ENCODE measurements at regions not wholly inside any gene's neighbourhood (a gene's known extent, or its start where the extent isn't known, plus 50 kb on each side); places are given as distances from the start of the nearest gene placed in this dataset.
"Not testable (repeated sequence)": the region's sequence is repeated elsewhere in the genome, so short reads cannot be mapped to it uniquely, and the experiment has no call there.

DNA sequence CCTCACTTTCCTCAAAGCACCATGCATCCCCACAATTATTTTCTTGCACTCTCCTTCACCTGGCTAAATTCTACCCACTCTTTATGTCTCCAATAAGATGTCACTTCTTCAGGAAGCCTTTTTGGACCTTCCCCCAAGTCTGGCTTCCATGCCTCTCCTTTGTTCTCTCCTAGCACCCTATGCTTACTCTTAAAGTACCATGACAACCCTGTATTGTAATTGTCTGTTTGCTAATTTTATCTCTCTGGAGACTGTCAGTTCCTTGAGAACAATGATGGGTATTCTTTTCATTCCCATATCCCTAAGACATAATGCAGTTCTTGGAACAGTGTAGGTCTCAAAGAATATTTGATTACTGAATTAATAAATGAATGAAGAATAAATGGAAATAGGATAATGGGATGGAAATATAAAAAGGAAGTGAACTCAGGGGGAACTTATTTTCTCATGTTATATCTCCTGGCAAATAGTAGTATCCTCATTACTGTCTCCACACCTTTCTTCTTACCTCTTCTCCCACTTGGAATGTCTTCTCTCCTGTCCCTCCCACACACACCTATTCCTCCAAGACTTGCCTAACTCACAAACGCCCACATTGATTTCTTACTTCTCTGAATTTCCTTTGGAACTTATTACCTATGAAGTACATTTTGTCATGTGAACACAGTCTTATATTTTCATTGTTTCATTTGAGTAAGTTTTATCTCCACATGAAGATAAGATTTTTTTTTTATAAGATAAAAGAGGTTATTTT lies 499.1 kb downstream of the NFIB start:
- no peak for DNase-seq (ENCODE audit: low spot score)

DNA sequence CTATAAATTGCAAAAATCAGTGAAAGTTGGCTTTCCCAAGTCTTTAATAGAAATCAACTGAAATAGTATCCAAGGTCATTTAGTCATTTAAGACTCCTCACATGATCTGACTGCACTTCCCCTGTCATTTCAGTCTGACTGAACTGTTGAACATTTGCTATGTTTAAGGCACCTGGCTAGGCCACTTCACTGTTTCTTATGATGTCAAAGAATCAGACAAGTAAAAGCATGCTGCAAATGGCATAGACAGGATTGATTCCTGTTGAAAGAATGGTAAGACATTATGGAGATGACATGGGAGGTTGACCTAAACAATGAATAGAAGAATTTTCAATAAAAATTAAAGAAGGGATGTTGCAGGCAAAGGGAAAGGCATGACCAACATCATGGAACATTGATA lies 502.1 kb downstream of the NFIB start:
- DNase-seq (ENCODE audit: low spot score), result no peak

DNA sequence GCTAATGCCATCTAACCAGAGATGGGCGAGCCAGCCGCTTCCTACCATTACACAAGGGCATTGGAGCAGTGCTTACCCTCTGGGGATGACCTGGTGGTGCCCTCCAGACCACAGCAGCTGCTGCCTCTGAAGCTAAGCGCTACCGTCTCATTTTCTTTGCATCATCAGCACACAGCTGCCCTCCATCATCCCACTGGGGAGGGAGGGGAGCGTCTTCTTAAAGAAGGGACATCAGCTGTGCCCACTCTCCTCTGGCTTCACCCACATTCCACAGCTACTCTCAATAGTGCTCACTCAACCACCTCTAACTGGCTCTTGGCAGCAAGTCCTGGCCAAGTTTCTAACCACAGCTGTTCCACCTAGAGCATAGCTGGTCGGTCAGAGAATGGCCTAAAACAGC lies 503.4 kb downstream of the NFIB start:
- DNase-seq (ENCODE audit: low spot score), result no peak

- no peak for DNase-seq (ENCODE audit: low spot score)
Measured at GRCh38 chr9:13809401-13809800, 504.5 kb downstream of the NFIB start.

DNA sequence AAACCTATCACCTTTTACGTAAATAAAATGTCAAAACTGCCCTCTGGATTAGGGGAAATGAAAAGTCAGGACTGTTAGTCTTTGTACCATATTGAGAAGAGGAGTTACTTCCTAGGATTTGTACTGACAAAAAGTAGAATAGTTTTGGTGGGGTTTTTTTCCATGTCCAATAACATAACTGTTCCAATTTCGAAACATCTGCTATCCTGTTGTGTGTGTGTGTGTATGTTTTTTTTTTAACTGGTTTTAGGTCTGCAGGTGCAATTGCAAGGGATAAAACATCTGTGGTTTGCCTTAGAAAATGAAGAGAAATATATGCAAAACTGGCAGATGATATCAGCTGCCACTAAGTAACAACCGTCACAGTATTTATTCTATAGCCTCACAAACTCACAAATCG lies 506.8 kb downstream of the NFIB start:
- no peak for DNase-seq (ENCODE audit: low spot score)

DNA sequence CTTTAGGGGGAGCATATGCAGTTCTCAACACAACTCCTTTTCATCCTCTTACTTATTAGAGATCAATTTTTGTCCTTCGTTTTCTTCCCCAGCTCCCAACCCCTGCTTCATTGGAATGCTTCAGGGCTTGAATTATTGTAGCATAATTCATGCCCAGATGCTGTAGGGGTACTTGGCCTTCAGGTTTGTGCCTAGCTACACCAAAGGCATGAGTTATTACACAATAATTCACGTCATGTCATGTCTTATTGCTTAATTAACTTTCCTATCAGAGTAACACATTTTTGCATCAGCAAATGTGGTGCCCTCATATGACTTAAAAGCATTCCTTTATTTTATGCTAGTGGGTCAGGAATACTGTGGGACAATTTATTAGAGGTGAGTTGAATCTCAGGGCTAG lies 507.2 kb downstream of the NFIB start:
- DNase-seq (ENCODE audit: low spot score), result no peak

GRCh38 chr9:13805546-13805945 lies 508.4 kb downstream of the NFIB start:
- no peak for DNase-seq (ENCODE audit: low spot score)

- DNase-seq (ENCODE audit: low spot score), result no peak
Measured at GRCh38 chr9:13804532-13804931, 509.4 kb downstream of the NFIB start.

GRCh38 chr9:13800776-13801175 lies 513.2 kb downstream of the NFIB start:
- DNase-seq (ENCODE audit: low spot score), result no peak

DNA sequence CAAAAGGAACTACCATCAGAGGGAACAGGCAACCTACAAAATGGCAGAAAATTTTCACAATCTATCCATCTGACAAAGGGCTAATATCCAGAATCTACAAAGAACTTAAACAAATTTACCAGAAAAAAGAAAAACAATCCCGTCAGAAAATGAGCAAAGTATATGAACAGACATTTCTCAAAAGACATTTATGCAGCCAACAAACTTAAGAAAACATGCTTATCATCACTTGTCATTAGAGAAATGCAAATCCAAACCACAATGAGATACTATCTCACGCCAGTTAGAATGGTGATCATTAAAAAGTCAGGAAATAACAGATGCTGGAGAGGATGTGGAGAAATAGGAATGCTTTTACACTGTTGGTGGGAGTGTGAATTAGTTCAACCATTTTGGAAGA lies 516.2 kb downstream of the NFIB start:
- not testable (repeated sequence) for DNase-seq (ENCODE audit: low spot score)

DNA sequence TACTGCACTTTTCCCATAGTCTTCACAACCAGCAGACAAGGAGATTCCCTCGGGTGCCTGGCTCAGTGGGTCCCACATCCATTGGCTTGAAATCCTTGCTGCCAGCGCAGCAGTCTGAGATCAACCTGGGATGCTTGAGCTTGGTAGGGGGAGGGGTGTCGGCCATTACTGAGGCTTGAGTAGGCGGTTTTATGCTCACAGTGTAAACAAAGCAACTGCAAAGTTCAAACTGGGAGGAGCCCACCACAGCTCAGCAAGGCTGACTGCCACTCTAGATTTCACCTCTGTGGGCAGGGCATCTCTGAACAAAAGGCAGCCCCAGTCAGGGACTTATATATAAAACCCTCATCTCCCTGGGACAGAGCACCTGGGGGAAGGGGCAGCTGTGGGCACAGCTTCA lies 512.3 kb upstream of the MPDZ start:
- no peak for DNase-seq (ENCODE audit: low spot score)

DNA sequence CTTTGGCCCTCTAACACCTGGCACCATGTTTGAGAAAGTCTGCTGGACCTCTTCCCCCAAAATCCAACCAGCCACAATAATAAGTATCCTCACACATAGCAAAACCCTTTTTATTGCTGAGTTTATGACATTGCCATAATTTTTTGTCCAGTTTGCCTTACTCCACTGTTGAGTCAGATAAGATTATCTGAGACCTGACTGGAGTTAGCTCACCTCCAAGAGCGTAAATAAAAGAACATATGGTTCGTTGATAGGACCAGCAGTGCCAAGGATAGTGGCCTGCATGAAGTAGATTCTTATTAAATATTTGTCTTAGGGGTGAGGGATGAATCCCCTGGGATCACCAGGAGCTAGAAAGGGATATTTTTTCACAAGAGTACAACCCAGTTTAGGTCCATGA lies 510.6 kb upstream of the MPDZ start:
- DNase-seq (ENCODE audit: low spot score), result no peak

DNA sequence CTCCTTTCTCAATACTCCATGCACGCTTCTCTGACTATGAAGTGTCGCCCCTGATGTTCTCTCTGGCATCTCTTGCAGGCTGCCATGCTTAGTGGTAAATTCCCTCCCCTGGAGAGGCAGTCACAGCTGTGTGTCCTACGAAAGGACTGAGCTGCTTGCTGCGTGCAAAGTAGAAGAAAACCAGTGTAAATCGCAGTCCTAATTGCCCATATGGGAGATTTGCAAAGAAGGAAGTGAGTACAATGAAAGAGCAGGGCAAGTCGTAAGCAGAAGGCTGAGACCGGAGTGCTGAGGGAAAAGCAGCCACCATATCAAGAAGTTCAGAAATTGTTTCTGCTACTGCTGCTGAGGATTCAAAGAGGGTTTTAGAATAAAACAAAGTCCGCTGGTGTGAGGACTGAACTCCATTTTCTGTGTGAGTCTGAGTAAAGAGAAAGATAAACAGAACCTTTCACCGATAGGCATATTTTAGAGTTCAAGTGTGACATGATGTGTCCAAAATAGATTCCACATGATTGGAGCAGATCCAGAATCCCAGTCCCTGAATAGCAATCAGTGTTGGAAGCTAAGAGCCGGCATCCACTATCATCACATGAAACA lies 507.8 kb upstream of the MPDZ start:
- no peak for DNase-seq (ENCODE audit: low spot score)

GRCh38 chr9:13786711-13787110 lies 507.2 kb upstream of the MPDZ start:
- no peak for DNase-seq (ENCODE audit: low spot score)

DNA sequence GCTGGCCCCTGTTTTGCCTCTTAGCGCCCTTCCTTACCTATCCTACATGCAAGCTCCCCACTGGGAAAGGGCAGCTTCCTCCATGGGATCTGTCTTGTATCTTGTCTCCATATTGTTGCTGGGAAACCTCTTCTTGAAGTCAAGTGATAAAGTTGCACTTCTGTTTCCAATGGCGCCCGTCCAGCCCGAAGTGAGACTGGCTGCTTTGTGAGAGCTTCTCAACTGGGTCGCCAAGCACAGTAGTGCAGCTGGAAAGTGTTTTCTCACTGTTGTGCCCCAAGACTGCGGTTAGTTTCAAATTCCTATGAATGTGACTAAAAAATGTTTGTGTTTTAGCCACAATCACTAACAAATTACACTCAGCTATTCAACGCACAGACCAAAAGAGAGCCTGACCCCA lies 506.6 kb upstream of the MPDZ start:
- DNase-seq (ENCODE audit: low spot score), result no peak

GRCh38 chr9:13779106-13779505 lies 499.6 kb upstream of the MPDZ start:
- no peak for DNase-seq (ENCODE audit: low spot score)

- no peak for DNase-seq (ENCODE audit: low spot score)
Measured at GRCh38 chr9:13778631-13779030, 499.1 kb upstream of the MPDZ start.

GRCh38 chr9:13770956-13771355 lies 491.5 kb upstream of the MPDZ start:
- DNase-seq (ENCODE audit: low spot score), result no peak

- DNase-seq (ENCODE audit: low spot score), result no peak
Measured at GRCh38 chr9:13769641-13770040, 490.1 kb upstream of the MPDZ start.

- DNase-seq (ENCODE audit: low spot score), result no peak
Measured at GRCh38 chr9:13769006-13769405, 489.5 kb upstream of the MPDZ start.

GRCh38 chr9:13762209-13762608 lies 482.7 kb upstream of the MPDZ start:
- no peak for DNase-seq (ENCODE audit: low spot score)

- DNase-seq (ENCODE audit: low spot score), result no peak
Measured at GRCh38 chr9:13759551-13759950, 480.1 kb upstream of the MPDZ start.

DNA sequence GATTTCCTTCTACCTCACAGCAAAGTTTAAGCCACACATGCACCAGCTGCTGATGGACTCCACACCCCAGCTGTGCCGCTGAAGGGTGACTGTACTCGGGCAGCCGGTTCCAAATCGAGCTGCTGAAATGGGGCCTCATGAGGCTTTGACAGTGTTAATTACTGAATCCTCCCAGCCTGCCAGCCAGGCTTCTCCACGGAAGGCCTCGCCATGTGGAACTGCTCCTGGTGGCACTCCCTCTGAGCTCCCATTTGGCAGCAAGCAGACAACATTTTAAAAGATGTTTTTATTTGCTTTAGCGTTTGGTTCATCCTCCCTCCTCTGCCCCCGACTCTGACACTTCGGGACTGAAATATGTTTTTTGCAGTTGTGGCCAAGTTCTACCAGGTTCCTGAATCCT lies 479.4 kb upstream of the MPDZ start:
- DNase-seq (ENCODE audit: low spot score), result no peak

- DNase-seq (ENCODE audit: low spot score), result no peak
Measured at GRCh38 chr9:13756943-13757342, 477.5 kb upstream of the MPDZ start.

Data from ecto neural progenitor cell (in vitro differentiated cells).